ENCODE measurements at regions not wholly inside any gene's neighbourhood (a gene's known extent, or its start where the extent isn't known, plus 50 kb on each side); places are given as distances from the start of the nearest gene placed in this dataset.
"Not testable (repeated sequence)": the region's sequence is repeated elsewhere in the genome, so short reads cannot be mapped to it uniquely, and the experiment has no call there.

DNA sequence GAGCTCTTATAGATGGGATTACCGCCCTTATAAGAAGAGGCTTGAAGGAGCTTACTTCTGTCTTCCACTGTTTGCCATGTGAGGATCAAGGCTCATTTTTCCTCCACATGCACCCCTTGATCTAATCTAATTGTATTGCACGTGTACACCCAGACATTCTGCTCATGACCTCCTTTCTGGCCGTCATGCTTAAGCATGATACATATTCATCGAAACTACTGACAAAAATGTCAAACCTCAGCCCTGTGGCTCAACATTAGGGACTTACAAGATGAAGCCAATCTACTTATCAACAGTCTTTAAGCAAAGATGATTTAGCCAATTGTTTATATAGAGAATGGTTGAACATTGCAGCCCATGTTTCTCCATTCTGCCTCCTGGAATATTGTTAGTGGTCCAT lies 127.6 kb downstream of the XCL2 start:
- no peak for DNase-seq

- no peak for DNase-seq
These were observed 128.9 kb downstream of the XCL2 start for GRCh38 chr1:168414914-168415313.

- no peak for DNase-seq
These were observed 129.8 kb downstream of the TBX19 start for GRCh38 chr1:168410464-168410863.

DNA sequence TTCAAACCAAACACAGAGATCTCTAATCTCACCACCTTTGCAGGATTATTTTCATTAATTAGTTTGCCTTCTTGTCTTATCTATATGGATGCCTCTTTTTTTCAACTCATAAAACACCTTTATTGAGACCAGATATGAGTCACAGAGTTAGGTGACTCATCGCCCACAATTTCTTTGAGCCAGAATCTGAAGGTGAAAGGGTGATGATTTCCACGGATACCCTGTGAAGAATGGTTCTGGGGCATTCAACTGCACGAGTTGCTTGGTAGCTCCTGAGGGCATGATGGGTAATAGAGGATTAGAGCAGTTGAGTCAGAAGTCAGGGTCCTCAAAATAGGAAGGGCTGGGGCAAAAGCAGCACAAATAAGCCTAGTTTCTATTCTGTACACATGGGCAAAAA lies 128.2 kb downstream of the TBX19 start:
- DNase-seq, result peak; percentile 65 to 69

DNA sequence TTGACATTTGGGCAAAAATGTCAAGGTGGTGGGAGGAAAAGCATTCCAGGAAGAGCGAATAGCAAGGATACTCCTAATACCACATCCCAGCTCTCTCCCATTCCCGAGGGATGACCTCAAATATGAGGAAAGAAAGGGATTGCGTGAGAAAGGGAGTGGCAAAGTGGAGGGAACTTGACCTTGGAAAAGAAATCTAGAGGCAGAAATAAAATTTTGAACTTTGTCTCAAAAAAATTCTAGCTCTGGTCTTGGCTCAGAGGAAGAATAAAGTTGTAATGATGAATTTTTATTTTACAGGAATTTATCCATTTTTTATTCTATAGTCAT lies 127.8 kb downstream of the TBX19 start:
- DNase-seq, result no peak

DNA sequence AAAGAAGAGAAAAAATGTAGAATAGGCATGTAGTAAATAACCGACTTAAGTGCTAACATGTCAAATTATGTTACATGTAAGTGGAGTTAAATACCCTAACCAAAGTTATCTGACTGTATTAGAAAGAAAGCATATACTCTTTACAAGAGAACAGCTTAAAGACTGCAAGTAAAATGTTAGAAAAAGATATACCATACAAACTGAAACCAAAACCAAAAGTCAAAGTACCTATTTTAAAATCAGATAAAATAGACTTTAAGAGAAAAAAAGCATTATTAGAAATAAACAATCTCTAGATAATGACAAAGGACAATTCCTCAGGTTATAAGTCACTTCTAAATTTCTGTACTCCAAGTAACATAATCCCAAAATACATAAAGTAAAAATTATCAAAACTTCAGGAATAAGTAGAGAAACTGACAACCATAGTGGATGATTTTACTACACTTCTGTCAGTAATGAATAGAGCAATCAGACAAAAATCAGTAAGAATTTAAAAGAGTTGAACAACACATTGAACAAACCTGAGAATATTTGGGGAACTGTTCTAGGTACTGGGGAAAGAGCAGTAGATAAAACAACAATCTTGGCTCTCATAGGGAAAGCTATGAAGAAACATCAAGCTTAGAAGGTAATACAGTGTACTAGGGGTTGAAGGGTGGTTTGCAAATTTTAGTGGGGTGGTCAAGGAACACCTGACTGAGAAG lies 127.3 kb downstream of the TBX19 start:
- DNase-seq, result no peak

DNA sequence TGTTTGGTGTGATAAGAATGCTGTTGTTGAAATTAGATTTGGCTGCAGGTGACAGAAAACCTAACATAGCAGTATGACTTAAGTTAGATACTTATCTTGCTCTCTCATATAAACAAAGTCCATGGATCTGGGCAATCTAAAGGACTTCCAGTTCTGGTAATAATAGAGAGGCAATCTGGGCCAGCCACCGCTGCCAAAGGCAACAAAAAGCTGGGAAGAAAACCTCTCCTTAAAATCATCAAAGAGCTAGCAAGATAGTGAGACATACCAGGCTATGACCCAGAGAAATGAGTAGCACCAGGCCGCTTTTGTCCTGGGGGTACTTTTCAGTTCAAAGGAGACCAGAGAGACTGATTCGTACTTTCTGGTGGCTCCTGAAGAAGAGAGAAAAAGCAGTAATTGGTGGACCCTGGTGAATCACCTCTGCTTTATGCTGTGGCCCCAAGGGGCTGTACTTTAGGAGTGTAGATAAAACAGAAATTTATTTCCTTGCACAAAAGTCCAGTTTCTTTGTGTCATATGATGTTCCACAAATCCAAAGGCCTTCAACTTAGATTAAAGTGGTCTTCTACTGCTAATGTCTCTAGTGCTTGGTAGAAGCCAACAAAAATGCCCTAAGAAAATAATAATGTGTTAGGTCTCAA lies 125.4 kb downstream of the TBX19 start:
- no peak for DNase-seq

DNA sequence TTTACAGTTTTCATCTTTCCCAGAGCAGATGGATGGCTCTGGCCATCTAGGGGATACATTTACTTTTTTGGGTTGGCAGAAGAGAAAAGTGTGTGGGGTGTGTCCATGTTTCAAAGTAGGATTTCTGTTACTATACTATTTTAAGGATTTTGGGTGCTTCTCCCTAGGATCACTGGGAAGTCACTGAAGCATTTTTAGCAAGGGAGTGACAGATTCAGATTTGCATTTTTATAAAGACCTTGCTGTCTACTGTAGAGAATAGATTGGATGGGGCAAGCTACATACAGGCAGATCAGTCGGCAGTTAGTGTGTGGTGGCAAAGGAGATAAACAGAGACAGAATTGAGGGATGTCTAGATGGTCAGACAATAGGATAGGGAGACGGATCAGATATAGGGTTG lies 122.5 kb downstream of the TBX19 start:
- DNase-seq, result no peak

- DNase-seq, result not testable (repeated sequence)
These were observed 121.8 kb downstream of the TBX19 start for GRCh38 chr1:168402466-168402865.

GRCh38 chr1:168401341-168401740 lies 120.7 kb downstream of the TBX19 start:
- no peak for DNase-seq

DNA sequence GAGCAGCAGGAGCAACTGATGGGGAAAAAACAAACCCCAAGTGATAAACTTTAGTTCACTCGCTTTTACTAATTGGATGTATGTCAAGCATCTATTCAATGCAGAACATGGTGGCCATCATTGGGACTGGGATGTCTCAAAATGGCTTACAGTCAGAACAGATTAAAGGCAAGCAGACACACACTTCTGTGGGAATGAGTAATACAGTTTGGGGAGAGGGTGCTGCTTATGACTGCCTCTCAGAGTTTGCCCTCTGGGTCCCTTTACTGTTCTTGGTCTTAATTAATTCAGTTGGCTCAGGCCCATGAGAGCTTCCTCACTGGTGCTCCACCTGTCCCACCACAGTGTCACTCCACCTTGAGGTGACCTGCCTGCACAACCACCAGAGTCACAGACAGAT lies 119.5 kb downstream of the TBX19 start:
- DNase-seq, result no peak

DNA sequence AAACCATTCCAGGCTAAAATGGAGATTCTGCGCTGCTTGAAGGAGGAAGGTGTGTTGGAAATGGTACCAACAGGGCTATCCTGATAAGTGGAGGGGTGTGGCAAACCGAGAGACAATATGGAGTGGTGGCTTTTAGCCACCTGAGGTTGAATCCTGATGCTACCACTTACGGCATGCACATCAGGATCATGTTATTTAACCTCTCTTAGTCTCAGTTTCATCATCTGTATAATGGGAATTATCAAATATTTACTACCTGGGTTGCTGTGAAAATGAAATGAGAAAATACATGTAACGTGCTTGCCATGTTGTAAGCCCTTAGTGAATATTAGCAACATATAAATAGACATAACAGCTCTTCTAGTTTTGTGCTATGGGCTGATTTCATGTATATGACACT lies 117.1 kb downstream of the TBX19 start:
- no peak for DNase-seq

DNA sequence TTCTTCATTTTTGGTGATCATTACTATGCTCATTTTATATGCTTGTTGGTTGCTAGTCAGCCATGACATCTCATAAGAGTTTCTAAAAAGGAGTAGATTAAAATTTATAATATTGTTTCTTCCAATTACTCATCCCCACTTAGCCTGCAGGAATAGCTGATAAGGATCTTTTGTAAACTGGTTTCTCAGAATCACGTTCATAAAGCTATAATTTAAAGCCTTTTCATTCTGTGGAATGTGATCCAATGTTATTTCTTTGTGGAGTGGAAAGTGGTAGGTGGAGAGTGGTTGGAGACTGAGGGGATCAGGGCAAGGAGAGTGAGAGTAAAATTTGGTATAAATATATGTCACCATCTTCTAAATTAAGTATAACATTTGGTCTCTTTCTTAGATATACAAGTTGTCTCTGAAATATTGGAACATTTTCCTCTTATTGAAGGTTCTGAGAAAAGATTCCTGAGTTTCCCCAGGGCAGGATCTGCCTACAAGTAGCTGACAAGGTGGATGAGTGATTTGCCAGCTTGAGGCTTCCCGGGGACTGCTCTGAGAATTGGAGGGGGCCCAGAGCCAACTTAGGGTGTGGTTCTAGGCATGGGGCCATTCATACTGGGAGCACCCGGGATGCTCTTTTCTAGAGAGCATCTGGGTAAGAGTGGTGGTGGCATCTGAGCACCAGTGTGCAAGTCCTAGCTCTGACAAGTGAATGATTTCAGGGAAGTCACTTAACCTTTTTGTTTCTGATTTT lies 116.4 kb downstream of the TBX19 start:
- DNase-seq, result no peak

- DNase-seq, result no peak
These were observed 115.8 kb downstream of the TBX19 start for GRCh38 chr1:168396508-168396907.

DNA sequence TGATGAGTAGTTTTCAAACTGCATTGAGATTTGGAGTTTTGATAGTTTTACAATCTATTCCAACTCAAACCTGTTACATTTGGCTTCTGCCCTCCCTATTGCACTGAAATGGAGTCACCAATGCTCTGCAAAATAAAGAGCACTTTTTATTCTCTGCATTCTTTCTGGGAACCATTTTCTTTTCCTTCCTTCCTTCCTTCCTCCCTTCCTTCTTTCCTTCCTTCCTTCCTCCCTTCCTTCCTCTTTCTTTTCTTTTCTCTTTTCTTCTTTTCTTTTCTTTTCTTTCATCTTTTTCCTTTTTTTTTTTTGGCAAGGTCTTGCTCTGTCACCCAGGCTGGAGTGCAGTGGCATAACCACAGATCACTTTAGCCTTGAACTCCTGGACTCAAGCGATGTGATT lies 114.2 kb downstream of the TBX19 start:
- DNase-seq, result no peak

- no peak for DNase-seq
These were observed 112.4 kb downstream of the TBX19 start for GRCh38 chr1:168392958-168393549.

DNA sequence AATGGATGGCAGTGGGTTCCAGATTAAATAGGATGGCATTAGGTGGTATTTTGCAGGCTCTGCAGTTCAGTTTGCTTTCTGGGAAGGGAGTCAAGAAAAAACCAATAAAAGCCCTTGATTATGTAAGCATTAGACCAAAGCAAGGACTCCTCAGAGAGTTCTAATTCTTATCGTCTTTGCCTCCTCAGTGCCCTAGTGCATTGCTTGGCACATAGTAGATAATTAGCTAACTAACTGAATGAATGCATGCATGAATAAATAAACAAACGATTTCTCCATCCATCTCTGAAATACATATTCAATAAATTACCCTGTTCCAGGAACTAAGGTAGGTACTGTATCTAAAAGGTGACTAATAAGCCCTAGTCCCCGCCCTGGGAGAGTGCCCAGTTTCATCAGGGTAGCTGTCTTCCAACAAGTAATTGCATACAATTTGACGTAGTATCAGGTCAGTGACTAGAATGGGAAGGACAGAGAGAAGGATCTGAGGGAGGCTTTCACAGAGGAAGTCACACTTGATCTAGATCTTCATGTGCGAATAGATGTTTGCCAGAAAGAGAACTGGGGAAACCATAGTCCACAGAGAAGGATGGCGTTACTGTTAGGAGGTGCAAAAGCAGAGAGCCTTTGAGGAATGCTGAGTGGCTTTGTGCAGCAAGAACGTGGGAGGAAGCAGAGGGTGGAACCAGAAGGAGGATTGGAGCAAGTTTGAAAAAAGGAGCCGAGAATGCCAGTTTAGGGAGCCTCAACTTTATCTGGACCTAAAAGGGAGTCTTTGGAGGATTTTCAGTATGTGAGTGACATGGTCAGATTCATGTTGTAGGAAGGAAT lies 111.4 kb downstream of the TBX19 start:
- no peak for DNase-seq

DNA sequence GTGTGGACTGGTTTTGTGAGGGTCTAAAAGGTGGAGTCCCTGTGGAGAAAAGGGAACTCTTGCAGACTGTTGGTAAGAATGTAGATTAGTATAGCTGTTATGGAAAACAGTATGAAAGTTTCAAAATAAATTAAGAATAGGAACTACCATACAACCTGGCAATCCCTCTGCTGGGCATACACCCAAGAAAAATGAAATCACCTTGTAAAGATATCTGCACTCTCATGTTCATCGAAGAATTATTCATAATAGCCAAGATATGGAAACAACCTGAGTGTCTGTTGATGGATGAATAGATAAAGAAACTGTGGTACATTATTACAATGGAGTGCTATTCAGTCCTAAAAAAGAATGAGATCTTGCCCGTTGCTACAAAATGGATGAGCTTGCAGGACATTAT lies 109.6 kb downstream of the TBX19 start:
- no peak for DNase-seq

DNA sequence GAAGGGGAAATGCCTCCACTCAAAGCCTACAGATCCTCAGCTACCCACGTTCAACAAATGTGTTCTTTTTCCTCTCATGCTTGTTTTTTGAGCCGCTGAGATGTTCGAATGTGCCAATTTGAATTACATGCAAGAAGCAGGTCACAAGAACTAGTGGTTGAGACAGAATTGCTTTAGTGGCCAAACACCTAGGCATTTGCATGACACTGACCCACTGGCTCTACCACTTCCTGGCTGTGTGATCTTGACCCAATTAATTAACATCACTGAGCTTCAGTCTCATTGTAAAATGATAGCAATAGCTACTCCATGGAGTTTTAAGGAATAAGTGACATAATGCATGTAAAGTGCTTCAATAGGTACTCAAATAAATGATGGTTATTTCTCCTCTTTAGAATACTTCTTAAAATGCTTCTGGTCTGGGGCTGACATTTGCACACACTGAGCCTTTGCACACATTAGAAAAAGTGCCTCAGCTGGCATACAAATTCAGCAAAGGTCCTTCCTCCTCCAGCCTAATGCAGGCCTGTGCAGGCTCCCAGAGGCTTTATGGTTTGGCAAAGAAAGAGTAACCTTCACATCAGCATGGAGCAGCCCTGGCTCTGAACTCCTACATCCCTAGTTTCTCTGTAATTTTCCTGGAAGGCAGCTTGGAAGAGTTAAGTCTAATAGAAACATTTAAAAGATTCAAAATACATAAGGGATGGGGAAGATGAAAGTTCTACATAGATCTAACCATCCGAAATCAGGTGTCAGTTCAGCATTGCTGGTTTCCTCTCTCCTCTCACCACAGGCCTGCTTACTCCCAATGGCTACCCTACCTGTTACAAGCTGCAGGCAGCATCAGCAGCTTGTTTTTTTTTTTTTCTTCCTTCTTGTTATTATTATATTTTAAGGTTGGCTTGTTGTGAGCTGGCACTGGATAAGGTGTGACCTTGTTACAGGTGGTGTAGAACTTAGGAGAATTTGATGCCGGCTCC lies 107.4 kb downstream of the TBX19 start:
- DNase-seq, result no peak

DNA sequence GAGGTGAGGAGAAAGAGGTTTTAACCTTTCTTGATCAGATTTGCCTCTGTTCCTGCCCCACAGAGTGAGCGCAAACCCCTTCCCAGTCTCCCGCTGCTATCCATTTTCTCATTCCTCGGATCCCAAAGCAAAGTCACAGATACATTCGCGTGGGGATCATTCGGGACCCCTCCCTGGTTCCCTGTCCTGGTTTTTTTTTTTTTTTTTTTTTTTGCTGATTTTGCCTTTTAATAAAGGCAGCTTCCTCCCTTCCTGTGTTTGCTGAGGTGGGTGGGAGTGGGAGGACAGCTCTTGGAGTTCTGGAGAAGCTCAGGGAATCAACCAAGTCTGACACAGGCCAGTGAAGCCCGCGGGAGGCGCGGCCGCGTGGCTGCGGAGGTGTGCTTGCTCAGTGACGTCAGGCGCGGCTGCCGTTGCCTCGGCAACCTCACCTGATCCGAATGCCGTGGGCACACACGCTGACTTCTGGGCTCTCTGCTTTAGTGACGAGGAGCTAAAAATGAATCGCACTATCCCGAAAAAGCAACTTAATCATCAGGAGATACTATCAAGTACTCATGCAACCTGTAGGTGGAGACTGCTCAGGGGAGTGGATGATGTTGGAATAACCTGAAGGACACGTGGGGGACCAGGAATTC lies 106.4 kb downstream of the TBX19 start:
- DNase-seq, result peak; percentile 74 to 83

GRCh38 chr1:168386492-168386891 lies 105.8 kb downstream of the TBX19 start:
- DNase-seq, result no peak
